ENCODE measurements at regions not wholly inside any gene's neighbourhood (a gene's known extent, or its start where the extent isn't known, plus 50 kb on each side); places are given as distances from the start of the nearest gene placed in this dataset.

GRCh38 chr4:138312536-138312911 is 70.4 kb upstream of the SLC7A11 start:
- POLR2A ChIA-PET (ENCODE audit: unreplicated experiment), result no interaction called here
- intact Hi-C loops (cut with micrococcal nuclease), result no loop called here
- H2BK20ac ChIP-seq (ENCODE audit: low read depth, low read length), result peak overlapping the region; percentile 46

More at GRCh38 chr4:138312536-138312911, 70.4 kb upstream of the SLC7A11 start:
- Histone ChIP-seq H4K20me1 (ENCODE audit: insufficient read depth, low read length) (no peaks in the 10 kb centered on the region), H3K9me3 (ENCODE audit: control insufficient read depth, insufficient read depth, low read length) (no peaks in the 10 kb centered on the region), H2AK5ac (ENCODE audit: low read depth, low read length) (no peak overlapping the region), H4K91ac (ENCODE audit: insufficient read depth, low read depth, low read length) (0 out of 2 replicates have a peak overlapping the region, but pooled peaks have one; percentile 2), H4K8ac (ENCODE audit: low read depth in 2 of 2, low read length in 2 of 2) (no peak overlapping the region), H3K36me3 (ENCODE audit: control insufficient read depth, insufficient read depth, low read length) (no peaks in the 10 kb centered on the region), H3K23ac (ENCODE audit: low read depth, low read length) (no peak overlapping the region), H2AFZ (replicated peaks; ENCODE audit: low read length, poor library complexity) (no peak overlapping the region), H4K5ac (ENCODE audit: low read depth, low read length) (no peak overlapping the region), H2AK9ac (replicated peaks; ENCODE audit: low read depth, low read length, poor library complexity) (no peak overlapping the region), H3K79me1 (ENCODE audit: low read depth in 1 of 2, low read length in 2 of 2) (no peaks in the 10 kb centered on the region), H2BK5ac (ENCODE audit: low read depth, low read length, poor library complexity, severe bottlenecking) (no peak overlapping the region), H3K9ac (ENCODE audit: low read depth, low read length) (no peak overlapping the region), H2BK15ac (ENCODE audit: low read depth, low read length) (0 out of 3 replicates have a peak overlapping the region, but pooled peaks have one; percentile 60), H2BK120ac (ENCODE audit: low read depth, low read length) (peak overlapping the region; percentile 52; the same call in 1 of the 2 replicates), H3K14ac (replicated peaks; ENCODE audit: low read depth, low read length) (no peak overlapping the region), H3K4me2 (ENCODE audit: low read depth, low read length) (no peak overlapping the region), H3K4me1 (ENCODE audit: control insufficient read depth, insufficient read depth, low read length) (peaks cover 5% of the 10 kb centered on the region; the same call in 1 of the 2 replicates), H3K27ac (ENCODE audit: insufficient read depth, low read length) (no peak overlapping the region), H3K56ac (ENCODE audit: extremely low read depth, insufficient read depth, low read length) (no peak overlapping the region), H3K4ac (ENCODE audit: low read depth, low read length) (peak overlapping the region; percentile 17), H3K4me3 (ENCODE audit: insufficient read depth, low read depth, low read length) (no peak overlapping the region), H3K27me3 (ENCODE audit: control insufficient read depth, insufficient read depth, low read length) (no peaks in the 10 kb centered on the region), H3K18ac (ENCODE audit: low read depth, low read length) (peak overlapping the region; percentile 2; the same call in 1 of the 2 replicates), H3K9me1 (ENCODE audit: insufficient read depth, low read length) (no peaks in the 10 kb centered on the region; the same call in none of the 2 replicates)
- dilution Hi-C loops (cut with HindIII; ENCODE audit: low sequenced_read_pairs, unreplicated experiment) (no loop called here), in situ Hi-C loops (cut with MboI; ENCODE audit: low sequenced_read_pairs) (no loop called here)
- ATAC-seq (ENCODE audit: low read depth), result no peak
- DNase-seq, result no peak
- no CpG with 5 or more reads among the region's 1 CpG for WGBS, 2 experiments (ENCODE audit: extremely low coverage in 2 of 2, insufficient read length in 1 of 2)
- CTCF ChIA-PET, result interaction anchor here (1.1 kb wide), 1 partner anchor 8 kb away, joined by 3 read pairs; no protein-coding TSS in a partner anchor
- BruUV-seq (replicated peaks), result no TSS peak
- TF ChIP-seq, protein P1, sequence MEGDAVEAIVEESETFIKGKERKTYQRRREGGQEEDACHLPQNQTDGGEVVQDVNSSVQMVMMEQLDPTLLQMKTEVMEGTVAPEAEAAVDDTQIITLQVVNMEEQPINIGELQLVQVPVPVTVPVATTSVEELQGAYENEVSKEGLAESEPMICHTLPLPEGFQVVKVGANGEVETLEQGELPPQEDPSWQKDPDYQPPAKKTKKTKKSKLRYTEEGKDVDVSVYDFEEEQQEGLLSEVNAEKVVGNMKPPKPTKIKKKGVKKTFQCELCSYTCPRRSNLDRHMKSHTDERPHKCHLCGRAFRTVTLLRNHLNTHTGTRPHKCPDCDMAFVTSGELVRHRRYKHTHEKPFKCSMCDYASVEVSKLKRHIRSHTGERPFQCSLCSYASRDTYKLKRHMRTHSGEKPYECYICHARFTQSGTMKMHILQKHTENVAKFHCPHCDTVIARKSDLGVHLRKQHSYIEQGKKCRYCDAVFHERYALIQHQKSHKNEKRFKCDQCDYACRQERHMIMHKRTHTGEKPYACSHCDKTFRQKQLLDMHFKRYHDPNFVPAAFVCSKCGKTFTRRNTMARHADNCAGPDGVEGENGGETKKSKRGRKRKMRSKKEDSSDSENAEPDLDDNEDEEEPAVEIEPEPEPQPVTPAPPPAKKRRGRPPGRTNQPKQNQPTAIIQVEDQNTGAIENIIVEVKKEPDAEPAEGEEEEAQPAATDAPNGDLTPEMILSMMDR (conservative IDR thresholded peaks at IDR 0.05; ENCODE audit: low read depth, low read length), result no peak
- no peak for TF ChIP-seq RCOR1 (IDR thresholded peaks at IDR 0.05; ENCODE audit: insufficient replicate concordance, low read length)
- TF ChIP-seq FOS (IDR thresholded peaks at IDR 0.05; ENCODE audit: low read depth, low read length), result no peak
- TF ChIP-seq MAZ (IDR thresholded peaks at IDR 0.05; ENCODE audit: borderline replicate concordance, low read depth, low read length), result no peak
- no peak for TF ChIP-seq CHD1 (IDR thresholded peaks at IDR 0.05; ENCODE audit: low read depth, low read length)
- no peak for TF ChIP-seq SMC3 (IDR thresholded peaks at IDR 0.05; ENCODE audit: low read depth, low read length)
- no peak for TF ChIP-seq NFE2L2 (IDR thresholded peaks at IDR 0.05; ENCODE audit: low read depth, low read length)
- no peak for TF ChIP-seq MAFK (IDR thresholded peaks at IDR 0.05; ENCODE audit: low read depth, low read length)
- no peak for TF ChIP-seq MXI1 (IDR thresholded peaks at IDR 0.05; ENCODE audit: borderline replicate concordance, low read depth, low read length)
- TF ChIP-seq, protein P2, sequence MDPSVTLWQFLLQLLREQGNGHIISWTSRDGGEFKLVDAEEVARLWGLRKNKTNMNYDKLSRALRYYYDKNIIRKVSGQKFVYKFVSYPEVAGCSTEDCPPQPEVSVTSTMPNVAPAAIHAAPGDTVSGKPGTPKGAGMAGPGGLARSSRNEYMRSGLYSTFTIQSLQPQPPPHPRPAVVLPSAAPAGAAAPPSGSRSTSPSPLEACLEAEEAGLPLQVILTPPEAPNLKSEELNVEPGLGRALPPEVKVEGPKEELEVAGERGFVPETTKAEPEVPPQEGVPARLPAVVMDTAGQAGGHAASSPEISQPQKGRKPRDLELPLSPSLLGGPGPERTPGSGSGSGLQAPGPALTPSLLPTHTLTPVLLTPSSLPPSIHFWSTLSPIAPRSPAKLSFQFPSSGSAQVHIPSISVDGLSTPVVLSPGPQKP (IDR thresholded peaks at IDR 0.05; ENCODE audit: borderline replicate concordance, low read depth, low read length), result no peak
- TF ChIP-seq CEBPB (IDR thresholded peaks at IDR 0.05; ENCODE audit: low read depth, low read length), result no peak
- no peak for TF ChIP-seq BHLHE40 (IDR thresholded peaks at IDR 0.05; ENCODE audit: low read depth, low read length)
- TF ChIP-seq POLR2A (IDR thresholded peaks at IDR 0.05; ENCODE audit: low read depth, low read length), result no peak
- no peak for TF ChIP-seq RFX5 (IDR thresholded peaks at IDR 0.05; ENCODE audit: low read depth, low read length)
- TF ChIP-seq, protein P3, sequence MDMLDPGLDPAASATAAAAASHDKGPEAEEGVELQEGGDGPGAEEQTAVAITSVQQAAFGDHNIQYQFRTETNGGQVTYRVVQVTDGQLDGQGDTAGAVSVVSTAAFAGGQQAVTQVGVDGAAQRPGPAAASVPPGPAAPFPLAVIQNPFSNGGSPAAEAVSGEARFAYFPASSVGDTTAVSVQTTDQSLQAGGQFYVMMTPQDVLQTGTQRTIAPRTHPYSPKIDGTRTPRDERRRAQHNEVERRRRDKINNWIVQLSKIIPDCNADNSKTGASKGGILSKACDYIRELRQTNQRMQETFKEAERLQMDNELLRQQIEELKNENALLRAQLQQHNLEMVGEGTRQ (IDR thresholded peaks at IDR 0.05; ENCODE audit: low read depth, low read length), result no peak
- TF ChIP-seq RAD21 (IDR thresholded peaks at IDR 0.05; ENCODE audit: low read length), result no peak
